ENCODE measurements at regions not wholly inside any gene's neighbourhood (a gene's known extent, or its start where the extent isn't known, plus 50 kb on each side); places are given as distances from the start of the nearest gene placed in this dataset.

DNA sequence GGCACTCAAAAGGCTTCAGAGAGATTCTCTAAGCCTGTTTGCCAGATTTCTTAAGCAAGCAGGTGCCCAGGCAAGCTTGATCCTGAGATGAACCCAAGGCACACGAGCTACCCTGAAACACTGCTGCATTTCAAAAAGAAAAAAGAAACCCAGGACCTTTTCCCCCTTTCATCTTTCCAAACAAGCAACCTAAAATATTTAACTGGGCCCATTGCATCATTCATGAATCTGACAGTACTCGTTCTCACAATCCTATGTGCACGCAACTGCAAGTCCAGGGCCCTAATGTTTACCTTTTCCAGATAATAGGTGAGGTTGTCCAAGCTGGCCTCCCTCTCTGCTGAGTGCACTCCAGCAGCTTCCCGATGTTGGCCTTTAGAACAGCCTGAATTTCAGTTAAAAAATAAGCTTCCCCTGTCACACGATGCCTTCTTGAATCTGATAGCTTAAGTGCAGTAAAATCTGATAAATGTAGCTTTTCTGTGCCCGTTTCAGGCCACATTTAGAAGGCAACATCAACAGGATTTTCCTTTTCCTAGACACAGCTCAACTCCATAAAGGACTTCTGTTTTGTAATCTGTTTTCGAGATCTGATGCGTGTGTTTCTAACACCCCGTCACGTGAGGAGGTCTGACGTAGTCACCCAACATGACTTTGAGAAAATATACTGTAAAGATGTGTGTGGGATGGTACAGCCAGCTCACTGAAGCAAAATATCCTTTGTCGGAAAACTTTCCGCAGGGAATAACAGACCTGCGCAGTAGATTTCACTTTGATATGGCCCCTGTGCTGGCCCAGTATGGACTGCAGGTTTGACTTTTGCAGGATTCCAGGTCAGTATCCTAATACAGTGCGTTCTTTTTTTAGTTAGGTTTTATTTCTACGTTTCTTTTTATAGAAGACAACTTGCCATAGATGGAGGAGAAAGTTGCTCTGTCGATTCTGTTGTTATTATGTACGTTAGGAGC is 55.1 kb upstream of the RASA2 start:
- TF ChIP-seq GATA3 (IDR thresholded peaks at IDR 0.05; ENCODE audit: low read depth, low read length) (peak; percentile 45; the same call in 1 of the 2 replicates), GATA2 (IDR thresholded peaks at IDR 0.05; ENCODE audit: low read depth, low read length) (peak; percentile 59)

All from SH-SY5Y (cell line).